ENCODE measurements at regions not wholly inside any gene's neighbourhood (a gene's known extent, or its start where the extent isn't known, plus 50 kb on each side); places are given as distances from the start of the nearest gene placed in this dataset.

DNA sequence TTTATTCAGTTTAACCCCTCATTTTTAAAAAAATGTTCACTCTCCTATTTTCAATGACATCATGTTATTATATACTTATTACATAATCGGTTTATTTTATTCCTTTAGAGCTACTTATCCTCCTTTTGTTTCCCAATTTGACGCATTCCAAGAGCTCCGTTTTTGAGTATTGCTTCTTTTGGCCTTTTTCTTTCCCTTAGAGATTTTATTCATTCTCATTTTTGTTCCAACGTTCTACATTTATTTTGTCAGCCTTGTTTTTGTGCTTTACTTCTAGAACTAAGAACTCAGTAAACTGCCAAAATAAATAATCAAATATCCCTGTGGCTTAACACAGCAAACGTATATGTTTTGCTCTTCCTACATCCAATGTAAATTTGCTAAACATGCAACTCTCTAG, 769.1 kb downstream of the NCAM2 start (continued):
- TF ChIP-seq SP1 (IDR thresholded peaks at IDR 0.05; ENCODE audit: low read depth, low read length) (no peak), SUZ12 (IDR thresholded peaks at IDR 0.05; ENCODE audit: low read length) (no peak)
- TF ChIP-seq, protein P1, sequence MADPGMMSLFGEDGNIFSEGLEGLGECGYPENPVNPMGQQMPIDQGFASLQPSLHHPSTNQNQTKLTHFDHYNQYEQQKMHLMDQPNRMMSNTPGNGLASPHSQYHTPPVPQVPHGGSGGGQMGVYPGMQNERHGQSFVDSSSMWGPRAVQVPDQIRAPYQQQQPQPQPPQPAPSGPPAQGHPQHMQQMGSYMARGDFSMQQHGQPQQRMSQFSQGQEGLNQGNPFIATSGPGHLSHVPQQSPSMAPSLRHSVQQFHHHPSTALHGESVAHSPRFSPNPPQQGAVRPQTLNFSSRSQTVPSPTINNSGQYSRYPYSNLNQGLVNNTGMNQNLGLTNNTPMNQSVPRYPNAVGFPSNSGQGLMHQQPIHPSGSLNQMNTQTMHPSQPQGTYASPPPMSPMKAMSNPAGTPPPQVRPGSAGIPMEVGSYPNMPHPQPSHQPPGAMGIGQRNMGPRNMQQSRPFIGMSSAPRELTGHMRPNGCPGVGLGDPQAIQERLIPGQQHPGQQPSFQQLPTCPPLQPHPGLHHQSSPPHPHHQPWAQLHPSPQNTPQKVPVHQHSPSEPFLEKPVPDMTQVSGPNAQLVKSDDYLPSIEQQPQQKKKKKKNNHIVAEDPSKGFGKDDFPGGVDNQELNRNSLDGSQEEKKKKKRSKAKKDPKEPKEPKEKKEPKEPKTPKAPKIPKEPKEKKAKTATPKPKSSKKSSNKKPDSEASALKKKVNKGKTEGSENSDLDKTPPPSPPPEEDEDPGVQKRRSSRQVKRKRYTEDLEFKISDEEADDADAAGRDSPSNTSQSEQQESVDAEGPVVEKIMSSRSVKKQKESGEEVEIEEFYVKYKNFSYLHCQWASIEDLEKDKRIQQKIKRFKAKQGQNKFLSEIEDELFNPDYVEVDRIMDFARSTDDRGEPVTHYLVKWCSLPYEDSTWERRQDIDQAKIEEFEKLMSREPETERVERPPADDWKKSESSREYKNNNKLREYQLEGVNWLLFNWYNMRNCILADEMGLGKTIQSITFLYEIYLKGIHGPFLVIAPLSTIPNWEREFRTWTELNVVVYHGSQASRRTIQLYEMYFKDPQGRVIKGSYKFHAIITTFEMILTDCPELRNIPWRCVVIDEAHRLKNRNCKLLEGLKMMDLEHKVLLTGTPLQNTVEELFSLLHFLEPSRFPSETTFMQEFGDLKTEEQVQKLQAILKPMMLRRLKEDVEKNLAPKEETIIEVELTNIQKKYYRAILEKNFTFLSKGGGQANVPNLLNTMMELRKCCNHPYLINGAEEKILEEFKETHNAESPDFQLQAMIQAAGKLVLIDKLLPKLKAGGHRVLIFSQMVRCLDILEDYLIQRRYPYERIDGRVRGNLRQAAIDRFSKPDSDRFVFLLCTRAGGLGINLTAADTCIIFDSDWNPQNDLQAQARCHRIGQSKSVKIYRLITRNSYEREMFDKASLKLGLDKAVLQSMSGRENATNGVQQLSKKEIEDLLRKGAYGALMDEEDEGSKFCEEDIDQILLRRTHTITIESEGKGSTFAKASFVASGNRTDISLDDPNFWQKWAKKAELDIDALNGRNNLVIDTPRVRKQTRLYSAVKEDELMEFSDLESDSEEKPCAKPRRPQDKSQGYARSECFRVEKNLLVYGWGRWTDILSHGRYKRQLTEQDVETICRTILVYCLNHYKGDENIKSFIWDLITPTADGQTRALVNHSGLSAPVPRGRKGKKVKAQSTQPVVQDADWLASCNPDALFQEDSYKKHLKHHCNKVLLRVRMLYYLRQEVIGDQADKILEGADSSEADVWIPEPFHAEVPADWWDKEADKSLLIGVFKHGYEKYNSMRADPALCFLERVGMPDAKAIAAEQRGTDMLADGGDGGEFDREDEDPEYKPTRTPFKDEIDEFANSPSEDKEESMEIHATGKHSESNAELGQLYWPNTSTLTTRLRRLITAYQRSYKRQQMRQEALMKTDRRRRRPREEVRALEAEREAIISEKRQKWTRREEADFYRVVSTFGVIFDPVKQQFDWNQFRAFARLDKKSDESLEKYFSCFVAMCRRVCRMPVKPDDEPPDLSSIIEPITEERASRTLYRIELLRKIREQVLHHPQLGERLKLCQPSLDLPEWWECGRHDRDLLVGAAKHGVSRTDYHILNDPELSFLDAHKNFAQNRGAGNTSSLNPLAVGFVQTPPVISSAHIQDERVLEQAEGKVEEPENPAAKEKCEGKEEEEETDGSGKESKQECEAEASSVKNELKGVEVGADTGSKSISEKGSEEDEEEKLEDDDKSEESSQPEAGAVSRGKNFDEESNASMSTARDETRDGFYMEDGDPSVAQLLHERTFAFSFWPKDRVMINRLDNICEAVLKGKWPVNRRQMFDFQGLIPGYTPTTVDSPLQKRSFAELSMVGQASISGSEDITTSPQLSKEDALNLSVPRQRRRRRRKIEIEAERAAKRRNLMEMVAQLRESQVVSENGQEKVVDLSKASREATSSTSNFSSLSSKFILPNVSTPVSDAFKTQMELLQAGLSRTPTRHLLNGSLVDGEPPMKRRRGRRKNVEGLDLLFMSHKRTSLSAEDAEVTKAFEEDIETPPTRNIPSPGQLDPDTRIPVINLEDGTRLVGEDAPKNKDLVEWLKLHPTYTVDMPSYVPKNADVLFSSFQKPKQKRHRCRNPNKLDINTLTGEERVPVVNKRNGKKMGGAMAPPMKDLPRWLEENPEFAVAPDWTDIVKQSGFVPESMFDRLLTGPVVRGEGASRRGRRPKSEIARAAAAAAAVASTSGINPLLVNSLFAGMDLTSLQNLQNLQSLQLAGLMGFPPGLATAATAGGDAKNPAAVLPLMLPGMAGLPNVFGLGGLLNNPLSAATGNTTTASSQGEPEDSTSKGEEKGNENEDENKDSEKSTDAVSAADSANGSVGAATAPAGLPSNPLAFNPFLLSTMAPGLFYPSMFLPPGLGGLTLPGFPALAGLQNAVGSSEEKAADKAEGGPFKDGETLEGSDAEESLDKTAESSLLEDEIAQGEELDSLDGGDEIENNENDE (IDR thresholded peaks at IDR 0.05; ENCODE audit: insufficient replicate concordance, low read length), result no peak

Measured in H1 (cell line).